GM20431 (cell line): ENCODE measurements at regions not wholly inside any gene's neighbourhood (a gene's known extent, or its start where the extent isn't known, plus 50 kb on each side); places are given as distances from the start of the nearest gene placed in this dataset.

Experiments
- in situ Hi-C: fragments of 300-500 bp; cut with MseI, MboI; formaldehyde crosslinking; loops from one replicate; pipeline ENCODE4 v1.15.0; 2020; ENCODE audit warnings: low sequenced_read_pairs; ENCODE audit not compliant: unreplicated experiment

DNA sequence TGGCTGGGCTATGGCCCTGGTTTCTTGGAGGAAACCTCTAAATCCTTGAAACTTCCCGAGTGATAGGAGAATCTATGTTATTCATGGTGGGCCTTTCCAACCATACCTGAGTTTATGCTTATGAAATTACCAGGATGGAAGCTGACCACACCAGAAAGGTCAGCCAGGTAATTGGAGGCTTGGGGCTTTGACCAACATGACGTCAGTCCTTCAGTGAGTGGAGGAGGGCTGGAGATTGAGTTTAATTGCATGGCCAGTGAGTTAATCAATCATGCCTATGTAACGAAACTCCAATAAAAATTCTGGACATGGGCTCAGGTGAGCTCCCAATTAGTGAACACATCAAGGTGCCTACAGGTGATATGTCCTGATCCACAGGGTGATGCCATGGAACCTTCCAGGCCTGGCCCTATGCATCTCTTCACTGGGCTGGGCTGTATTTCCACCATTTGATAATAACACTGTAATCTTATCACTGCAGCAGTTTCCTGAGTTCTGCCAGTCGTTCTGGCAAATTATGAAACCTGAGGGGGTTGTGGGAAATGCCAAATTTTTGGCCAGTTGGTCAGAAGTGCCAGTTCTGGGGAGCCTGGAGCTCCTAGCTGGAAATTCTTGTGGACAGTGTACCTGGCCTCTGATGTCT lies 106.5 kb downstream of the CDH26 start:
- in situ Hi-C loops = loop anchor here (25.0 kb wide), 1 partner anchor 1823 kb away; no protein-coding TSS in a partner anchor

DNA sequence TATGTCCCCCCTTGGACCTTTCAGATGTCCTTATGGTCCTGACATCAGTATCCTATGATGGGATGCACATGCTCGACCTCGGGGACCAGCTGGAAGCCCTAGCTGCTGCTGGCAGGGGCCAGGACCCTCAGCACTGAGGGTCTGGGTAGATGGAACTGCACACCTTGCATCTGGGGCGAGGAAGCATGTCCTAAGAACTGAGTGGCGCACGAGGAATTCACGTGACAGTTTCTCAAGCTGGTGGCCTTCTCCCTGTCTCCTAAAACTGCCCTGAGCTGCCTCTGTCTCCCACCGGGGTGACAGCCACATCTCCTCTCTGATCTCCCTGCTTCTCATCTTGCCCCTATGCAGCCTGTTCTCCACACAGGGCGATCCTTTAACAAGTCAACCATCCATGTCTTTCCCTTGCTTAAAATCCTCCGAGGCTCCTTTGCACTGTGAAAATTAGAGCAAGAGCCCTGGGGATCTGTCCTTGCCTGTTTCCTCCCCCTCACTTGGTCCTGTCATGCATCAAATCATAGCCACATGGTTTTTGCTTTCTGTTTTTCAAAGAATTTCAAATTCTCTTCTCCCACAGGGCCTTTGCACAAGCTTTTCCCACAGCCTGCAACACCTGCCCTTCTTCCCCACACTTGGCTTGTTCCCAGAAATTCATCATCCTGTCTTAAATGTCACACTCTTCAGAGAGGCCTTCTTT lies 107.7 kb downstream of the CDH26 start:
- in situ Hi-C loops = loop anchor here (25.0 kb wide), 1 partner anchor 1821 kb away; no protein-coding TSS in a partner anchor

DNA sequence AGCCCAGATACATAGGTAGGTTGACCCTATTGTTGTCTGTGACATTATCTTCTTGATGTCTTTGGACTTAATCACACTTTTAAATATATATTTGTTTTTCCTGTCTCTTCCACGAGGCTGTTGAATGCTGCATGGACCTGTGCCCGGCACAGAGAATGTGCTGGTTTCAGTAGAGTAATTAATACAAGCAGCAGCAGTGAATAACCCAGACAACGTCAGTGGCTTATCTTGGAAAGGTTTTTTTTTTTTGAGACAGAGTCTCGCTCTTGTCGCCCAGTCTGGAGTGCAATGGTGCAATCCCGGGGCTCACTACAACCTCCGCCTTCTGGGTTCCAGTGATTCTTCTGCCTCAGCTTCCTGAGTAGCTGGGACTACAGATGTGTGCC lies 108.2 kb downstream of the CDH26 start:
- in situ Hi-C loops = loop anchor here (25.0 kb wide), 1 partner anchor 1821 kb away; no protein-coding TSS in a partner anchor

DNA sequence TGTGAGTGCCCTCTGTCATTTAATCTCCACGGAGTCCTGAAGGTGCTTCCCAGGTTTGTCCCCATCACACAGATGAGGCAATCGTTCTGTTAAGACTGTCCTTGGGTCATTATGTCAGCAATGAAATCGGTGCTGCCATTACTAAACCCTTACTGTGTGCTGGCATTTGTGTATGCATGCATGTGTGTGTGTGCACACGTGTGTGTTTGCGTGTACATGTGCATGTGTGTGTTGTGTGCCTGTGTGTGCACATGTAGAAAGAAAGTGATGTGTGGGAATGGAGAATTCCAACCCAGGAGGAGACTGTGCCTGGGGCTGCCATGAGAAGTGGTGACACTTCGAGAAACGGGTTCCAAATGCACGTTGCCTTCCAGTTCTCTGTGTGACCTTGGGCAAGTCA lies 110.3 kb downstream of the CDH26 start:
- in situ Hi-C loops = loop anchor here (25.0 kb wide), 1 partner anchor 1819 kb away; no protein-coding TSS in a partner anchor

DNA sequence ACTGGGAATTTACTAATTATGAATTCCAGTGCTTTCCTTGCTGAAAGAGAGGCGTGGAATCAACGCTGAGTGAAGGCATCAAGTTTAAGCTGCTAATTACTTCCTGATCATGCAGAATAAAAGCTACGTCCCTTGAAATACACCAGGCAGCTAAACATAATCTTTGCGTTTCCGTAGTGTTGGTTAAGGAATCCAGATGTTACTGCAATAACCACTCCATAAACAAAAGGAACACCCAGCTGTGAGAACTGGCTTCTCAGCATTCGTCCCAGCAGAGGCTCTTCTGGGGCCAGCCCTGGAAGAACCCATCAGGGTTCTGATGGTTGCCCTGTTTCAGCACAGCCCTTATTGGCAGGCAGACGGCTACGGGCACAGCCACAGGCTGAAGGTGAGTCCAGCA lies 111.4 kb downstream of the CDH26 start:
- in situ Hi-C loops = loop anchor here (25.0 kb wide), 1 partner anchor 1818 kb away; no protein-coding TSS in a partner anchor

DNA sequence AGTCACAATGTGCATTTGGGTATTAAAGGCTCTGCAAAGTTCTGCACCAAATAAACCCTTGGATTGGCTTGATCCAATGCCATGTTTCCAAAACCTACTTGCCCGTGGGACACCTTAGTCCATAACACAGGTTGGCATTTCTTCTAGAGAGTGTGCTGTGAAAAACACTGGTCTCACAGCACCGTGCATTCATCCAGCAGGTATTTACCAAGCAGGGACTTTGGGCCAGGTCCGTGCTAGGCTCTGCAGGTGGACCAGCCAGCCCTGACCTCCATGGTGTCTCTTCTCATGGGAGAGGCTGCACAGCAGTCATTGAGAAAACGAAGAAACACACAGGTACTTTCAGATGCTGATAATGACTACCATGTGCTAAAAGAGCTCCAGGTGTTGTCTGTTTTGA lies 112.6 kb downstream of the CDH26 start:
- in situ Hi-C loops = loop anchor here (25.0 kb wide), 1 partner anchor 1817 kb away; no protein-coding TSS in a partner anchor

DNA sequence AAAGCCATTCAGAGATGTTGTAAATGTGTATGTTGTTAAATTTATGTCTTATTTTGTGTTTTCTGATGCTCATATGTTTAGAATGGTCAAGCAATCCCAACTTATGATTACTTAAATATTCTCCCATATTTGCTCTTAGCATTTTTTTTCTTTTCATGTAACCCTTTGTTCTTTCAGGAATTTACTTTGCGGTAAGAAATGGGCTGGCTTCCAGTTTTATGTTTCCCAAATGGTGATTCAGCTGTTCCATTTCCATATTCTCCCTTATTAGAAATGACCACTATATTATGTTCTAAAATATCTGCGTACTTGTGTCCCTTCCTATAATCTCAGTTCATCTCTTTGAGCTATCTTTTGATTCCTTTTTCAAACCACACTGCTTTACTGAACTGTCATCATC lies 113.7 kb downstream of the CDH26 start:
- in situ Hi-C loops = loop anchor here (25.0 kb wide), 1 partner anchor 1815 kb away; no protein-coding TSS in a partner anchor

DNA sequence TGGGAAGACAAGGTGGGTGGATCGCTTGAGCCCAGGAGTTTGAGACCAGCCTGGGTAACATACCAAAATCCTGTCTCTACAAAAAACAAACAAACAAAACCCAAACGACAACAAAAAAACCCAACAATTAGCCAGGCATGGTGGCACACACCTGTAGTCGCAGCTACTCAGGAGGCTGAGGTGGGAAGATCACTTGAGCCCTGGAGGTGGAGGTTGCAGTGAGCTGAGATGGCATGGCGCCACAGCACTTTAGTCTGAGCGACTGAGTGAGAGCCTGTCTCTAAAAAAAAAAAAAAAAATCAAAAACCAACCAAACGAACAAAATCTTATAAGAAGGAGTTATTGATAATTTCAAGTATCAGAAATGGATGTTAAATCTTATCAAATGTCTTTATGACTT lies 114.9 kb downstream of the CDH26 start:
- in situ Hi-C loops = loop anchor here (25.0 kb wide), 1 partner anchor 1814 kb away; no protein-coding TSS in a partner anchor

DNA sequence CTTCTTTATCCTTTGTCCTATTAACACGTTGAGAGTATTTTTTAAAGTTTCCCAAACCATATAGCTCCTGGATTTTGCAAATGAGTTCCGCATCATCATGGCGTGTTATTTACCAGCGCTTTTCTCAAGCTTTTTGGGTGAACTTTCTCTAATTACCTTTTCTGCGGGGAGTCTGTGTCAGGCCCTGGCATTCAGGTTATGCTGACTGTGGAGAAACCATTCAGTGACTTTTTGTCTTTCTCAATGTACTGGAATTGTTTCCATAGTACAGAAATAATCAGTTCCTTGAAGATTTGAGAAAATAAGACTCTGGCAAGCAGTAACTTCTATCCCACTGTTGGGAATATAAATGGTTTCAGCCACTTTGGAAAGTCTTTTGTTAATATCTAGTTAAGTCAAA lies 115.3 kb downstream of the CDH26 start:
- in situ Hi-C loops = loop anchor here (25.0 kb wide), 1 partner anchor 1814 kb away; no protein-coding TSS in a partner anchor

DNA sequence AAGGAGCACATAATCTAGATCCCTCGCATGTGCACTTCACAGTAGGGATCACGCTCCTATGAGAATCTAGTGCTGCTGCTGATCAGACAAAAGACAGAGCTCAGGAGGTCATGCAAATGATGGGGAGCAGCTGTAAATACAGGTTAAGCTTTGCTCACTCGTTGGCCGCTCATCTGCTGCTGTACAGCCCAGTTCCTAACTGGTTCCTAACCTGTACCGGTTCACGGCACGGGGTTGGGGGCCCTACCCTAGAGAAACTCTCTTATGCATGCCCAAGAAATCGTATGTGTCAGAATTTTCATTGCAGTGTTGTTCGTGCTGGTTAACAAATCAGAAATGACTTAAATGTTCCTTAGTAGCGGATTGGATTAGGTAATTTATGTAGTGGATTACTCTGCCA lies 116.1 kb downstream of the CDH26 start:
- in situ Hi-C loops = loop anchor here (25.0 kb wide), 1 partner anchor 1813 kb away; no protein-coding TSS in a partner anchor

DNA sequence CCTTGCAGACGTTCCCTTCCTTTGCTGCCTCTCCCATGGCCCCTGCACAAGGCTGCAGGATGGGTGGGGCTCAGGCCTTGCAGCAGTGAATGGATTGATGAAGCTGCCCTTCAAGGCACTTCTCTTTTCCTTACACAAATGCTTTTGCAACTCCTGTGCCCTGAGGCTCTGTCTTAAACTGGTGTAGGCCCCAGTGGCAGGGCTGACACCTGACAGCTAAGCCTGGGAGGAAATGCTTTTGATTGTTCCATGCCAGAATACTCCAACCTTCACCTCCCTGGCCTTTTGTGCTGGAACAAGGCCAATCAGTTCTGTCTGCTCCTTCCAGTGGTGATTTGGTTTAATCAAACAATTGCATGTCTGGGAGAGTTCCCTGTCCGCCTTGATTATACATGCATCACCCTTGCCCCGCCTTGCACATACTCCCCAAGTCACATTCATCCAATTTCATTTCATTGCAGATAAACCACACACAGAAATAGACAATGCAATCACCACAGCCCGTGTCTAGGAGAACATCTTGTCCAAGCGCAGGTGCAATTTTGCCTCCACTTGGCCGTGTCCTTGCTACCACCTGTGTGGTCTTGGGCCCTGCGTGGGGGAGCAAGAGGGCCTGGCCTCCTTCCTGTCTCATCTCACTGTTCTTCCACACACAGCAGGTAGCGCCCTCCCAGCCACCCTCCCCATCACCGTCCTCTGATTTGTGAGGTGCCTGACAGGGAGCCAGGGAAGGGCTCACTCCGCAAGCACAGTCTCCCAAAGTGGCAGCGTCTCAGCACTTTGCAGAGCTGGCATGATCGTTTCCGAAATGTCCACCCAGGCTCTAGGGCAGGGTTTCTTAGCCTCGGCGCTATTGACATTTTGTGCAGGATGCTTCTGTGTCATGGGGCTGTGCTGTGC lies 120.4 kb downstream of the CDH26 start:
- in situ Hi-C loops = no loop called here

DNA sequence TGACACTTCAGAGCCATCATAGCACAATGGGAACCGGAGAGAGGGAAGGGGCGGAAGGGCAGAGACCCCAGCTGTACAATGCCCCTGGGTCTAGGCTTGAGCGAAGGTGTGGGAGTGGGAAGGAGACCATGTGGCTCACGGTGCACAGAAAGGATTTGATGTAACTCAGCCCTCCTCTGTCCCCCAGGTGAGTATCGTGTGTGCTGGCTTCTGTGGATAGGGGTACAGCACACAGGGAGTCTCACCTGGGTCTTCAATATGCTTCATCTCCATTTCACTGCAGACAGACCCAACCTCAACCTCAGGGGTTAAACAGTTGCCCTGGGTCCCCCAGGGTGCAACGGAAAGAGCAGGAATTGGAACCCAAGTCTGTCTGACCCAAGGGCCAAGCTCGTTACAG lies 122.2 kb downstream of the CDH26 start:
- in situ Hi-C loops = no loop called here

DNA sequence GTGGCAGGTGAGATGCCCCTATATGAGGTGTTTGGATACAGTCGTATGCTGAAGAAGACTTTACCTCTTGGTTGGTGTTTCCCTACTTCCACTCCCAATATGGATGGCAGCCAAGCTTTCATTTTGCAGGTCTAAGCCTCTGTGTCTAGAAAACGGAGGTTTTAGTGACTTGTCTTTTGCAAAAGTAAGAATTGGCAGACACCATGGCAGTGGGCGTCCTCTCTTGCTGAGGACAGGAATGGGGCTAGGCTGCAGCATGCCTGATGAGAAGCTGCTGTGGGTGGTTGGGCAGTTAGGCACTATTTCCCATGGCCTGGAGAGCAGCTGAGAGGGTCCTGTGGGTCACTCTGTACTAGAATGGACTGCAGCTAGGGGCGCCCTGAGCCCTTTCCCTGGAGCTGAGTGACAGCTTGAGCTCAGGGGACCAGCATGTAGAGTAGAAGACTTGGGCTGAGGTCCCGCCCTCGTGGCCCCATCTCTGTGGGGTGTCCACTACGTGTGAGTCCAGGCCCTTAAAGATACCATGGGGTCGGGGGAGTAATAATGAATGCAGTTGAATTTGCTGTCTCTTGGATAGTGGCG lies 127.4 kb downstream of the CDH26 start:
- in situ Hi-C loops = no loop called here

DNA sequence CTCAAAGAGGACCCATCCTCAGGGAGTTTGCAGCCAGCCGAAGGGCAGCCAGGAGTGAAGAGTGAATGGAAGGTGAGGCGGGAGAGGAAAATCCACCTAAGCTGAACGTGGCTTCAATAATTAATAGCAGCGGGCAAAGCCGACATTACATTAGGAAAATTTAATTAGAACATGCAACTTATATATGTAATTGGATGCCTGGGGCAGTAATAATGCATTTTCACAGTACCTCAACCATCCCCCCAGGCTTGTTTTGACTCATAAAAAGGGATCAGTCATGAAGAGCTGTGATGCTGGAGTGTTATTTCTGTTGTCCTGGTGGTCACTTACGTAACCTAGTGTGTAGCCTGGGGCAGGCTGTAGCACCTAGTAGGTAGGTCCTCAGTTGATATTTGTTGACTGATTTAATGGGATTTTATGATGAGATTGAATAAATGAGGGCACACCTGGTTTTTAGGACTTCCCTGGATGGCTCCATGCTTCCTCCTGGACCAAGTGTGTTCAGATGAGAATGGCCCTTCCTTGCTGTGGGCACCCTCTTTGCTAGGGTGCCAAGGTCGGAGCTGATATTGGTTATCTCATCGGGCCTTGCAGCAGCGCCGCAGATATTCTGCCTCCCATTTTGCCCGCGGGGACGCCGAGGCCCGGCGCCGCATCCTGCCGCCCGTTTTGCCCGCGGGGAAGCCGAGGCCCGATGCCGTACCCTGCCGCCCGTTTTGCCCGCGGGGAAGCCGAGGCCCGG lies 128.8 kb downstream of the CDH26 start:
- in situ Hi-C loops = no loop called here

DNA sequence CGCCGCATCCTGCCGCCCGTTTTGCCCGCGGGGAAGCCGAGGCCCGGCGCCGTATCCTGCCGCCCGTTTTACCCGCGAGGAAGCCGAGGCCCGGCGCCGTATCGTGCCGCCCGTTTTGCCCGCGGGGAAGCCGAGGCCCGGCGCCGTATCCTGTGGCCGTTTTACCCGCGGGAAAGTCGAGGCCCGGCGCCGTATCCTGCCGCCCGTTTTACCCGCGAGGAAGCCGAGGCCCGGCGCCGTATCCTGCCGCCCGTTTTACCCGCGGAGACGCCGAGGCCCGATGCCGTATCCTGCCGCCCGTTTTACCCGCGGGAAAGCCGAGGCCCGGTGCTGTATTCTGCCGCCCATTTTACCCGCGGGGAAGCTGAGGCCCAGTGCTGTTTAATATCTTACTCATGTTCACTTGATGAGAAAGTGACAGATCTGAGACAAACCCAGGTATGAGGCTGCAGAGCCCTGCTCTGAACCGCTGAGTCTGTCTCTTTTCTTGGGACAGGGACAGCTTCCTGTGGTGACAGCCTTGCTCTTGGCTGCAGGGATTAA lies 129.4 kb downstream of the CDH26 start:
- in situ Hi-C loops = no loop called here

DNA sequence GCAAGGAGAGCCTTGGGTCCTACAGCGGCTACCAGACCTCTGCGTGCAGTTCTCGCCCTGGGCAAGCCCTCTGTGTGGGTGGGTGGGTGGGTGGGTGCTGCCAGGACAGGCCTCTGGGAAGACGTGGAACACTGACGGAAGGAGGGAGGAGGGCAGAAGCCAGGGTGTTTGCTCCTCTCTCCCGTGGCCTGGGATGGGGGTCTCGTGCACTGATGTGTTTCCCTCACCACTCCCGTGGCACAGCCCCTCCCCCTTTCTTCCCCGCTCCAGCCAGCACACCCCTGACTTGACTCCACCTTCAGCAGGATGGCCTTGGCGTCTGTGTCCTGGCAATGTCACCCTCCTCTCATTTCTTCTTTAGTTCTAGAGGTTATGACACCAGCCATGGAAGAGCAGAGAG lies 130.0 kb downstream of the CDH26 start:
- in situ Hi-C loops = no loop called here

DNA sequence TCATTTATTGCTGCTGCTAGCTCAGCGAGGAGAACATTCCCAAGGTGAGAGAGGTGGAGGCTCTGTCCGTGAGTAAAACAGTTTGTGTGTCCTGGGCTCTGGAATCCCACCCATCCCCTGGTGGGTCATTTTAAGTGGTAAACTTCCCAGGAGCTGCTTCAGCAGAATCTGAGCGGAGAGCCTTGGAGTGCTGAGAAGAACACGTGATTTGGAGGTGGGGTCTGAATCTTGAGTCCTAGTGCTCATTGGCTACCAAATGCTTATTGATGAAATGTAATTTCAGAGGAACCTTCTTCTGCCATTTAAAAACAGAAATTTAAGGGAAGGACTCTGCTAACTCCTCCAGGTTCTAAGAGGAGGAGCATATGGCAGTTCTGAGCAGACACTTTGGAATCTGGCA lies 132.4 kb downstream of the CDH26 start:
- in situ Hi-C loops = no loop called here

DNA sequence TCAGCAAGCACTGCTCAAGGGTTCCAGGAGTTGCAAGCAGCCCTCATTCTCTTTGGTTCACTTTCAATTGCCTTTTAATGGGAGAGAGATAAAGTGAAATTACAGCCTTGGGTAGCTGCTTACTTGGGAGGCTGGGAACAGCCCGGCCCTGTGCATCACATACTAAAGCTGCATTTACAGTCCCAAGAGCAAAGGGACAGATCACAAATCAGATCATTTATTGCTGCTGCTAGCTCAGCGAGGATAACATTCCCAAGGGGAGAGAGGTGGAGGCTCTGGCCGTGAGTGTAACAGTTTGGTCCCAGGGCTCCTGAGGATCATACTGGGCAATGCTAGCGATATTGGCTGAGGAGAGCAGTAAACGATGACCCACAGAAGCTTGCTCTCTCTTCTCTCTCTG lies 133.1 kb downstream of the CDH26 start:
- in situ Hi-C loops = no loop called here

DNA sequence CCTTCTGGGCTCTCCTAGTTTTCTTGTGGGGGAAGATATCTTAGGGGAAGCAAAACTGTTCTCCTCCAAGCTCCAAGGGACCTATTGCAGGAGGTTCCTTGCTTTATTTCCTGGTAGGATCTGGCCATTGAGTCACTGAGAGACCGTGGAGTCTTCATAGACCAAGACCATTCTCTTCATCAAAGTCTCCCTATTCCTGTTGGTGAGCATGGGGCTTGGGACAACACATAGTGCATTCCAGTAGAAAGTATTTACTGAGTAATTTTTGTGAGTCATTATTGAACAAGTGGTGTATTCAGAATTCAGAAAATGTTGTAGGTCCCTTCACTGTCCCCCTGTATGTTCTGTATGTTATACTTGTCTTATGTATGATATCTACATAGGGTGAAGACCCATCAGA lies 133.6 kb downstream of the CDH26 start:
- in situ Hi-C loops = no loop called here
